HG03342 (cell line): ENCODE measurements at regions not wholly inside any gene's neighbourhood (a gene's known extent, or its start where the extent isn't known, plus 50 kb on each side); places are given as distances from the start of the nearest gene placed in this dataset.
A peak's percentile ranks its signal among the peaks of the same experiment; 100 is the strongest.
"Not testable (repeated sequence)": the region's sequence is repeated elsewhere in the genome, so short reads cannot be mapped to it uniquely, and the experiment has no call there.

Experiments used
- ATAC-seq: cut with Tn5 transposase; IDR thresholded peaks from one replicate; pipeline ENCODE4 v1.9.1; 2021; ENCODE audit warnings: mild to moderate bottlenecking, moderate library complexity; ENCODE audit not compliant: unreplicated experiment

DNA sequence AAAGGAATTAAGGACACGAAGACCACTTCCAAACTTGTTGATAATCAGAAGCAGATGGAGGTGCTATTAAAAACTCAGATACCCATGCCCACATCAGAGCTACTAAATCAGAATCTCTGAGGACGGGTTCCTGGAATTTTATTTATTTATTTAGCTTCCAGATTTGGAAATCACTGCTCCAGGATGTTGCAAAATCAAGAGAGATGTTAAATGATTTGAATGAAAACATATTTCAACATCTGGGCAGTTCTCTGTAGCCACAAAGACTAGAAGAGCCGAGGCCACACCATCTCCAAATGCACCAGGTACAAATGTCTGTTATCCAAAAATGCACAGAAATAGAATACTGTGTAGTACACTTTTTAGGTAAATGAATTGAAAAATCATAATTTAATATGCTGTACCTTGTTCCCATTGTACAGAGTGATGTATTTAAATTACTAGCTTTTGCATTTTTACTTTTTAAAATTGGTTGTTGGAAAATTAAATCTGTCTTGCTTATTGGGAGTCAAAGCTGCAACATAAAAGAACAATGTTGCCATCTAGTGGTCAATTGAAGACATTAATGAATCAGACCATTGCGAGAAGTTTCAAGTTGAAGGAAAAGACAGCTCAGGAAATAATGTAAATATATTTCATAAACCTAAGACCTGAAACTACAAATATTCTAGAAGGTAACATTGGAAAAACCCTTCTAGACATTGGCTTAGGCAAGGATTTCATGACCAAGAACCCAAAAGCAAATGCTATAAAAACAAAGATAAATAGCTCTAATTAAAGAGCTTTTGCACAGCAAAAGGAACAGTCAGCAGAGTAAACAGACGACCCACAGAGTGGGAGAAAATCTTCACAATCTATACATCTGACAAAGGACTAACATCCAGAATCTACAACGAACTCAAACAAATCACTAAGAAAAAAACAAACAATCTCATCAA lies 151.3 kb upstream of the TTC29 start:
- ATAC-seq: peak; percentile 76

DNA sequence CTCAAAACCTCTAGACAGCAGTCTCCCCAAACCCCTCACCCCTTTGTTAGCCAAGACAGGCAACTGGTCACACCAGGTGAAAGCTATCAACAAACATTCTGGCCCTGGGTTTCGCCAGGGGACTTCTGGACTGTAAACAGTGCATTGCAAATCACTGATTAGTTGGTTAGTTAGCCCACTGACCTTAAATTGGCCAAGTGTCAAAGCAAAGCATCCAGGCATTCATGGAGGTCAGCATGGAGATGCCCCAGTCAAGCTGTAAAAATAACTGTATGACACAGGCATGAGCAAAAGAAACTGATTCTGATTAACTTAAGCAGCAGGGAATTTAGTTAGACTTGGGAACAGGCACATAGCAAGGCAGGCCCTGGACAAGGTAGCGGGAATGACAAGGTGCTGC lies 156.0 kb upstream of the TTC29 start:
- ATAC-seq: no peak

GRCh38 chr4:147102596-147102995 lies 156.9 kb upstream of the TTC29 start:
- no peak for ATAC-seq

- ATAC-seq: no peak
Observed at GRCh38 chr4:147103403-147103946, 157.8 kb upstream of the TTC29 start.

- ATAC-seq: no peak
Observed at GRCh38 chr4:147104768-147105167, 159.1 kb upstream of the TTC29 start.

DNA sequence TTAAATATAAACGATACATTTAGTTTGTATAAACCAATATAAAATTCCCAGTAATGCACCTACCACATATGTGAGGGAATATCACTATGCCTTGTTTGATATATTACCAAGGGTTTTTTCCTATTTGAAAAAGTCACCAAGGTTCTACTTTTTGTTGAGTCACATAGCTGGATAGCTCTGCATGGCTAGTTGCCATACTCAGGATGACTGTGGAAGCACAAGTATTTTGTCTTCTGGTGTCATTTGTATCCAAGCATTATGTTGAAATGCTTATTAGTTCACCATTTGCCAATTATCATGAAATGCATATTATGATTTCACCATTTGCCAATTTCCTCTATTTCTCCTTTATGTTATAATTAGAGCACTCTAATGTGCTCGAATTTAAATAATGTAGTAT lies 162.7 kb upstream of the TTC29 start:
- no peak for ATAC-seq

DNA sequence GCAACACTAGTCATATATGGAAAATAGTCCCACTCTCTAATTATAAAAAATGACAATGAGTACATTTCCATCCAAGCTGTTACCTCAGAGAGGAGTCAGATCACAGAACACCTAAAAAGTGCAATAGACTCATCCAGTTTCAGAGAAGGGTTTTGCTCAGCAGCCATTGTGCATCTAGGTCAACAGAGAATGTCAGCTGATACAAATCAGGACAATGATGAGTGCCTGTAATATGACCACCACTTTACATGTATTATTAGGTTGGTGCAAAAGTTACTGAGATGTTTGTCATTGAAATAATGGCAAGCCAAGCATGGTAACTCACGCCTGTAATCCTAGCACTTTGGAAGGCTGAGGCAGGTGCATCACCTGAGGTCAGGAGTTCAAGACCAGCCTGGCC lies 164.1 kb upstream of the TTC29 start:
- ATAC-seq: no peak

- no peak for ATAC-seq
Observed at GRCh38 chr4:147110473-147111367, 165.1 kb upstream of the TTC29 start.

- ATAC-seq: not testable (repeated sequence)
Observed at GRCh38 chr4:147112196-147112595, 166.5 kb upstream of the TTC29 start.

DNA sequence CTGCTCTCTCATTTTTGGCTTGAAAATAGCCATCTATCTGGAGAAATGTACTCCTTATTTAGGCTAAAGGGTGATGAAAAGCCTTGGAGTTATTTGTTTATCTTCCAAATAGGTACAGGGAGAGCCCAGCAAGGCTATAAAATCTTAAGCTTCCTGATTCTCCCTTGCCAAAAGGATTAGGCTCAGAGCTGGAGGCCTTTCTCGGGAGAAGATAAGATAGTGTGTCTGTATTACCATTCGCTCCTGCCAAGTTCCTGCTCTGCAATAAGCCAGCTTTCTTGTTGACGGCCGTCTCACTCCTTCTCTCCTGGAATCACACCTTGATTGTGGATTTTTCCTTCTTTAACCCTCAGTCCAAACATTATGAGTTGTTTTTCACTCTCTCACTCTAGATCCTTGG lies 171.8 kb upstream of the TTC29 start:
- ATAC-seq: no peak

- no peak for ATAC-seq
Observed at GRCh38 chr4:147118528-147118927, 172.9 kb upstream of the TTC29 start.

DNA sequence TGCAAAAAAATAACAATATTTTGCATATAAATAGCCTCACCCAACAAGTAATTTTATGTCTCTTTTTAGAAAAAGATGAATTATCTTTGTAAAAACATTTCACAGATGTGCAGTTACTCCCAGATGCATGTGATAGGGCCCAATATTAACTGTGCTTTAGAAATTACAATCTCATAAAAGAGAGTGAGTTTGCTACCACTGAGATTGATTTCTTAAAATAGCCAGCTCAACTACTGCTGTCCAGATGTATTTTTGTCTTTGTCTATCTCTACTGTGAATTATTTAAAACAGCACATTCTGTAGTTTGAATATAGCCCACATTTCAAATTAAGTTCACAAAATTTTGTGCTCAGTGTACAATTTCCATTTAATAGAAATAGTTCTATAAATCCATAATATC lies 177.0 kb upstream of the TTC29 start:
- no peak for ATAC-seq

DNA sequence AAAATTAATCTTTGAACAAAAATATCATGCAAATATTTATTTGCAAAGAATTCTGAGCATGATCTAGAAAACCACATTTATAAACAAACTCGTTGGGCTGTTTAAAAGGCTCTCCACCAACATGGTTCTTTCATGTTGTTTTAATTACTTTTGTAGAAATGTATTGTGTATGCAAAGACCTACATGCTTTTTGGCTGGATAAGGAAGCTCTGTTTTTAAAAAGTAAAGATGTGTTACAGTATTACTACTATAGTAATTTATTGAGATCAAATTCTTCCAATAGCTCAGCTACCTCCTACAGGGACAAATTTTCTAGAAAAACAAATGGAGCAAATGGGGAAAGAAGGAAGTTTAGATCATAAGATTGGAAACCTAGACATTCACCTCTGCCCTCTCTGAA lies 177.5 kb upstream of the TTC29 start:
- ATAC-seq: no peak

DNA sequence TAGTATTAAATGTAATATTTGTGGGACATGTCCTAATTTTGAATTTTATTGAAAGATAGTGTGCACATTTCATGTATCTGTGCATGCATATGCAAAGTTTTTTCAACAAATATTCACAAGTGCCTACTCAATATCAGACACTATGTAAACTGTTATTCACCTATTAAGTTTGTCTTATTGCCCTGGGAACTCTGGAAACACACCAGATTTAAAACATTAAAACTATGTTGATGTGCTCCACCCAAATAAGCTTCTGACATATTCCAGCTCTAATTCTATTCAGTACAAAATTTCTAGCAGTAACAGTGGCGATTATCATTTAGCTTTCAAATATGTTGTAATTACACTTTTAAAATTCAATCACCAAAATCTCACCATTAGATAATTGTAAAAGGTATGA lies 183.1 kb upstream of the TTC29 start:
- ATAC-seq: no peak

DNA sequence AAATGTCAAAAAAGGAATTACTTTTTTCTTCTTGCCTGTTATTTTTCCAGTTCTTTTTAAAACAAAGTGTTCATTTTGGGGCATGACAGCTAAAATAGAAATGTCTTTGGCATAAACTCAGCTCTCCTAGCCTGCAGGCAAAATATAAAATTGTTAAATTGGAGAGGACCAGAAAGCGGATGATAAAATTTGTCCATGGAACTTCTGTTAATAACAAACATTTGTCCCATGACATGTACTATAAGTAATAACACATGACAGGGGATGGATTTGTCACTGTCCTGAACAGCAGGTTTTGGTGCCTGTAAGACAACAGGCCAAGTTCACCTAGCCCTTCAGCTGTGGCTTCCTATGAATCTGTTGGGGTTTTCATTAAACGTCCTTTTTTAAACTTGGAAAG lies 184.0 kb upstream of the TTC29 start:
- ATAC-seq: no peak

GRCh38 chr4:147134536-147135210 lies 189.0 kb upstream of the TTC29 start:
- no peak for ATAC-seq

- no peak for ATAC-seq
Observed at GRCh38 chr4:147136310-147136709, 190.6 kb upstream of the TTC29 start.

- no peak for ATAC-seq
Observed at GRCh38 chr4:147136751-147137150, 191.1 kb upstream of the TTC29 start.

DNA sequence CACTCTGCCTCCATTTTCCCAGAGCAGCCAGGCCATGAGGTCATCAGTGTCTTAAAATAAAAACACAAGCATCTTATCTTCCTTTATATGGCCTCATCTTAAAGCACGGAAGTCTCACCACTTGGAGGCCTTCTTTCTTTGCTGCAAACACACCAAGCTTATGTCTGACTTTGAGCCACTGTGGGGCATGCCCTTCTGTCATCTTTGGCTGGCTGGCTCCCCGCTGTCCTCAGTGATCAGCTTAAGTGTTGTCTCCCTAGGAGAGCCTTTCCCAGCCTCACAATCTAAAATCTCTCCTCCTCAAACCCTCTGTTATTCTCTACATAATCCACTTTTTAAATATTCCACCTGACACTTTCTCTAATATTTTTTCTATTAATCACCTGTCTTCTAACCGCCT lies 191.6 kb upstream of the TTC29 start:
- ATAC-seq: no peak

- no peak for ATAC-seq
Observed at GRCh38 chr4:147138171-147138570, 192.5 kb upstream of the TTC29 start.
